ENCODE measurements at regions not wholly inside any gene's neighbourhood (a gene's known extent, or its start where the extent isn't known, plus 50 kb on each side); places are given as distances from the start of the nearest gene placed in this dataset.

DNA sequence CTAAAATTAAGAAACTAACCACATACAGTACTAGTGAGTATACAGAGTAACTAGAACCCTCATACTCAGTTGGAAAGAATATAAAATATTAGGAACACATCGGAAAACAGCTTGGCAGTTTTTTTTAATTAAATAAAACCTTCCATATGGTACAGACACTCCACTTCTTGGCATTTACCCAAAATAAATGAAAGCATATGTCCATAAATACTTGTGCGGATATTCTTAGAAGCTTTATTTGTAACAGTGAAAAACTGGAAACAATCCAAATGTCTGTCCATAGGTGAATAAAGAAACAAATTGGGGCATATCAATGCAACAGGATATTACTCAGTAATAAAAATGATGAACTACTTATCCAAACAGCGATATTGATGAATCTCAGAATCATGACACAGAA is 410.0 kb downstream of the HTR7 start:
- Mint-ChIP-seq H3K9me3 (peaks cover 9% of the 10 kb centered on the region), H3K27ac (no peak overlapping the region), H3K36me3 (no peaks in the 10 kb centered on the region), H3K4me1 (ENCODE audit: low read depth) (no peaks in the 10 kb centered on the region), H3K4me3 (no peak overlapping the region), H3K27me3 (no peaks in the 10 kb centered on the region)
- POLR2A ChIA-PET: no interaction called here
- CTCF ChIA-PET: no interaction called here
- DNase-seq: no peak
- intact Hi-C loops (cut with micrococcal nuclease): no loop called here

DNA sequence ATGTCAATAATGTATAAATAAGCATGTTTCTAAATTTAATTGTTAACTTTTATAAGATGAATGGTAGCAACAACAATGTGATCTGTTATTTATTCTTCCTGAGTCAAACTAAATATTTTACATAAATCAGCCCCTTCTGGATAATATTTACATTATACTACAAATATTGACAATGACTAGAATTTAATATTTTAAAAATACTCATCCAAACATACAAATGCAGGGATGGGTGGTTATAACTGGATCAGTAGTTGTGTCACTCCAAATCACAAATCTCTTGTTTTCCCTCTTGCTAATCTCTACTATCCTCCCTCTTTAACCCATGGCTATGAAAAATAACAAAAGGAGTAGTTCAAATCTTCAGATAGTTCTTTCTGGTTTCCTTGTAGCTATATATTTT is 407.0 kb downstream of the HTR7 start:
- no peaks in the 10 kb centered on the region for H3K4me1 Mint-ChIP-seq (ENCODE audit: low read depth)
- ChIA-PET POLR2A (no interaction called here), CTCF (no interaction called here)
- H3K36me3 Mint-ChIP-seq: no peaks in the 10 kb centered on the region
- H3K9me3 Mint-ChIP-seq: no peaks in the 10 kb centered on the region
- no peaks in the 10 kb centered on the region for H3K27me3 Mint-ChIP-seq
- DNase-seq: no peak
- intact Hi-C loops (cut with micrococcal nuclease): no loop called here
- H3K4me3 Mint-ChIP-seq: no peak overlapping the region
- H3K27ac Mint-ChIP-seq: no peak overlapping the region

DNA sequence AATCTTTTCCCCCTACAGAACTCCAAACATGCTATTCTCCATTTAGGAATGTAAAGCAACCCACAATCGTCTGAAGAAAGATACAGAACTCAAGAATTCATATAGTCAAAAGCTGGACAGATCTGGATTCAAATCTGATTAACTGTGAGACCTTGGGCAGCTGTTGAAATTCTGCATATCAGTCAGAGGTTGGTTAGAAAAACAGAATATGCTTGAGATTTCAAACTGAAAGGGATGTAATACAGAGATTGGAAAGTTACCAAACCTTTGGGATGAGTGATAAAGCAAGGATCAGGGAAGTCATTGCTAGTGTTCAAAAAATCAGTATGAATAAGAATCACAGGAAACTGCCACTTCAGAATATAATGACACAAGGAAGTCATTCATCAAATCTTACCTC is 406.6 kb downstream of the HTR7 start:
- H3K9me3 Mint-ChIP-seq: no peaks in the 10 kb centered on the region
- ChIA-PET POLR2A (no interaction called here), CTCF (no interaction called here)
- DNase-seq: no peak
- no peak overlapping the region for H3K4me3 Mint-ChIP-seq
- no peaks in the 10 kb centered on the region for H3K27me3 Mint-ChIP-seq
- no peak overlapping the region for H3K27ac Mint-ChIP-seq
- H3K36me3 Mint-ChIP-seq: no peaks in the 10 kb centered on the region
- intact Hi-C loops (cut with micrococcal nuclease): no loop called here
- H3K4me1 Mint-ChIP-seq (ENCODE audit: low read depth): no peaks in the 10 kb centered on the region

DNA sequence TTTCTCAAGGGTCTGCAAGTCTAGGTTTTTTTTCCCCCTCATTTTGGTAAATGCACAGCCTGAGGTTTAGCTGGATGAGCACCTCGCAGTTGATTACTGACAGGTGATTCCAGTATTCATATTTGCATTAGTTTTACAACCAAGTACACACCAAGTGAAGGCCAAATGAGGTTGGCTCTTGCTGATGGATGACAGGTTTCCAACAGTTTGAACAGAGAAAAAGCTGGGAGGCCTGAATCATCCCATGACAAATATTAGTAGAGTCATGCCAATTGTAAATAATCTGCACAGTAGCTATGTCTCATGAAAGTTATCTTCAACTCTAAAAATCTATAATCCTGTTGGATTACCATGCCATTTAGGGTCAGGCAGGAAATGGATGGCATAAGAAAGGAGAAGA is 399.8 kb downstream of the HTR7 start:
- intact Hi-C loops (cut with micrococcal nuclease): no loop called here
- H3K4me1 Mint-ChIP-seq (ENCODE audit: low read depth): no peaks in the 10 kb centered on the region
- peaks cover 2% of the 10 kb centered on the region for H3K27me3 Mint-ChIP-seq
- POLR2A ChIA-PET: no interaction called here
- no peaks in the 10 kb centered on the region for H3K9me3 Mint-ChIP-seq
- H3K36me3 Mint-ChIP-seq: no peaks in the 10 kb centered on the region
- no peak overlapping the region for H3K4me3 Mint-ChIP-seq
- no peak for DNase-seq
- H3K27ac Mint-ChIP-seq: no peak overlapping the region
- CTCF ChIA-PET: no interaction called here

DNA sequence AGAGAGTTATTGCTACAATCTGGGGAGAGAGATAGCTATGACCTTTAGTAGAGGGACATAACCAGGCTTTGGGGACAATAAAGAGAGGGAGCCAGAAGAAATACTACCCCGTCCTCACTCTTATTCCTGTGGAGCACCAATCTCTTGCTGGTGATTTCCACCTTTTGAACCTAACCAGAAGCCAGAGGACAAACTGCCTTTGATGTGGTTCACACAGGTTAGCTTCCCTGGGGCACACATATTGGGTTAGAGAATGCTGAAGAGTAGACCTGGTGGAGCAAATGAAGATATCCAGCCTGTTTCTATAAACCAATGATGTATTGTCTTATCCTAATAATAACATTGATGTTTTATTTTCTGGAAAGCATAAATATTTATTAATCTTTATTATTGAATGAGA is 399.3 kb downstream of the HTR7 start:
- H3K9me3 Mint-ChIP-seq: no peaks in the 10 kb centered on the region
- ChIA-PET CTCF (no interaction called here), POLR2A (no interaction called here)
- no peak overlapping the region for H3K27ac Mint-ChIP-seq
- no peak overlapping the region for H3K4me3 Mint-ChIP-seq
- no peak for DNase-seq
- H3K4me1 Mint-ChIP-seq (ENCODE audit: low read depth): no peaks in the 10 kb centered on the region
- intact Hi-C loops (cut with micrococcal nuclease): no loop called here
- H3K27me3 Mint-ChIP-seq: peaks cover 2% of the 10 kb centered on the region
- no peaks in the 10 kb centered on the region for H3K36me3 Mint-ChIP-seq

DNA sequence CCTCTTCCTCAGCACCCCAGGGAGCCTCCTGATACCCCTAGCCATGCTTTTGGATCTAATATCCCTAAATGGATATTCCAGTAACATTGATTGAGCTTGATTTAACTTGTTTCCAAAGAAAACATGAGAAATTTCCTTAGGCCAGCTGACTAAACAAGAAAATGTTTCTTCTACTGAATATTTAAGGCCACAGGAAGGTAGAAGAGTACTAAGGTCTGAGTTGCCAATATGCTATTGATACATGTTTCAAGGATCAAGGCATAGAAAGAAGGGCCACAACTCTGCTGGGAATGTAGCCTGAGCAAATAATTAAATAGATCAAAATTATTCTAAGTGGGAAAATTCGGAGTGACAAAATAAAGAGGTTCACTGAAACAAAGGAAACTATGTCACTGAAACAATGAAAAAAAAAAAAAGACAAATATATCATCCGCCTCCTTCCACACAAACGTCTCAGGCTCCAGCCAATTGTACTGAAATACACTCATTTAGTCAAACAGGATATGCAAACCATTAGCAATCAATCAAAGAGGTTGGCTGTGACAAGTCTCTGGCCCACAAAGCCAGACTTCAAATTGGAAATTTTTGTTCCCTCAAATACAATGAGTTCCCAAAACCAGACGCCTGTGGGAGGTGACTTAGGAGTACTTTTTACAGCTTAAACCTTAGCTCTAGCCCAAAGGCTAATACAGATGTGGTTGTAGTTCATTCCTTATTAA is 396.2 kb downstream of the HTR7 start:
- ChIA-PET POLR2A (no interaction called here), CTCF (no interaction called here)
- Mint-ChIP-seq H3K27ac (no peak overlapping the region), H3K4me3 (no peak overlapping the region), H3K27me3 (peaks cover 2% of the 10 kb centered on the region), H3K4me1 (ENCODE audit: low read depth) (no peaks in the 10 kb centered on the region), H3K9me3 (no peaks in the 10 kb centered on the region), H3K36me3 (no peaks in the 10 kb centered on the region)
- DNase-seq: no peak
- intact Hi-C loops (cut with micrococcal nuclease): no loop called here

DNA sequence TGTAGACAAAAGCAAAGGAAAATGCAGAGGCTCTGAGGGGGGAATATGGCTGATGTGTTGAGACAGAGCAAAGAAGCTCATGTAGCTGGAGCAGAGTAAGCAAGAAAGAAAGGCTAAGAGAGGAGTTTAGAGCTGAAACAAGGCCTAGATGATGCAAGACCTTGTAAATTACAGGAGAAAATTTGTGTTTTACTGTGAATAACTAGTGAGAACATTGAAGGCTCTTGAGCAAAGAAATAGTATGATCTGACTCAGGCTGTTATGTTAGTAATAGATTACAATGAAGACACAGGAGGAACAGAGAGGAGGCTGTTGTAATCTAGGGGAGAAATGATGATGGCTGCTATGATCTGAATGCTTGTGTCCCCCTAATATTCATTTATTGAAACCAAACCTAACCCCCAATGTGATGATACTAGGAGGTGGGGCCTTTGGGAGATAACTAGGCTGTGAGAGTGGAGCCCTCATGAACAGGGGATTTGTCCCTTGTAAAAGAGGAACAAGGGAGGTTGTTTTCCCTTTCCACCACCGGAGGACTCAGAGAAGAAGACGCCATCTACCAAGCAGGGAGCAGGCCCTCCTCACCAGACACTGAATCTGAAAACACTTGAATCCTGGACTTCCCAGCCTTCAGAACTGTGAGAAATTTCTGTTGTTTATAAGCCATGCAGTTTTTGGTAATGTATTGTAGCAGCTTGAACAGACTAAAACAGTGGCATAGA is 394.9 kb downstream of the HTR7 start:
- Mint-ChIP-seq H3K4me1 (ENCODE audit: low read depth) (no peaks in the 10 kb centered on the region), H3K27me3 (peaks cover 2% of the 10 kb centered on the region), H3K9me3 (no peaks in the 10 kb centered on the region), H3K27ac (no peak overlapping the region), H3K4me3 (no peak overlapping the region), H3K36me3 (no peaks in the 10 kb centered on the region)
- no peak for DNase-seq
- ChIA-PET CTCF (no interaction called here), POLR2A (no interaction called here)
- intact Hi-C loops (cut with micrococcal nuclease): no loop called here

DNA sequence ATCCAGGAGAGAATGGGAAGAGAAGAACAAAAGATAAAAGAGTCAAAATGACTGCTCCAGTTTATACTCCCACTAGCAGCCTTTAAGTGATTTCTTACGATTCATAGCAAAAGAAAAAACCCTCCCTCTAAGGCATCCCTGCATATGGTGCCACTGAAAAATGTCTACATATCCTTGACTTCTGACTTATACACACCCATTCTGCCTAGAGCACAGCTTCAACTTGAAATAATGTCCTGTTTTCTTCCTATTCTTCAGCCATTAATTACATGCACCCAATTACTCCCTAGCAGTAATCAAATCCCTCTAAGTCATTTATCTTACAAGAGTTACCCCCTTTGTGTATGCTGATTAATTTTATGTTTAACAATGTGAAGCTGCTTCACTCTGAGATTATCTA is 393.5 kb downstream of the HTR7 start:
- no peaks in the 10 kb centered on the region for H3K27me3 Mint-ChIP-seq
- no peak for DNase-seq
- H3K36me3 Mint-ChIP-seq: no peaks in the 10 kb centered on the region
- ChIA-PET CTCF (no interaction called here), POLR2A (no interaction called here)
- H3K4me1 Mint-ChIP-seq (ENCODE audit: low read depth): no peaks in the 10 kb centered on the region
- no peak overlapping the region for H3K27ac Mint-ChIP-seq
- no peaks in the 10 kb centered on the region for H3K9me3 Mint-ChIP-seq
- no peak overlapping the region for H3K4me3 Mint-ChIP-seq
- intact Hi-C loops (cut with micrococcal nuclease): no loop called here

DNA sequence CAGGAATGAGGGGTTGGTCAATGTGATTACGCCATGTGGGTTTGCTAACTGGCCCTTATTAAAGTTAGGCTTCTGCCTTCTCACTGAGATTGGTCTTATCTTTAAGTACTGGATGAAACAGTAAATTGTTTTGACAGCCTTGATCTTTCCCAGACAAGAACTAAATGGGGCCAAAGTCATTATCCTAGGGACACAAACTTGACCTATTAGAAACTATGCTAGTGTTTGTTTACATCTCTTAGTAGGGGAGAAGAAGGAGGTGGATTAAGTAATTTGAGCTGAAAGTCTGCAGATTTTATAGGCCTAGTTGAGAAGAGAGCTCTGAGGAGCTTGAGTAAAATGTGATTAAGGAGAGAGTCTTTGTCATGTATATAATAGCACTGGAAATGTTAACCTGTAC is 386.9 kb downstream of the HTR7 start:
- ChIA-PET POLR2A (no interaction called here), CTCF (no interaction called here)
- peaks cover 3% of the 10 kb centered on the region for H3K9me3 Mint-ChIP-seq
- intact Hi-C loops (cut with micrococcal nuclease): no loop called here
- H3K27me3 Mint-ChIP-seq: no peaks in the 10 kb centered on the region
- H3K27ac Mint-ChIP-seq: no peak overlapping the region
- no peaks in the 10 kb centered on the region for H3K4me1 Mint-ChIP-seq (ENCODE audit: low read depth)
- H3K4me3 Mint-ChIP-seq: no peak overlapping the region
- no peaks in the 10 kb centered on the region for H3K36me3 Mint-ChIP-seq
- DNase-seq: no peak

DNA sequence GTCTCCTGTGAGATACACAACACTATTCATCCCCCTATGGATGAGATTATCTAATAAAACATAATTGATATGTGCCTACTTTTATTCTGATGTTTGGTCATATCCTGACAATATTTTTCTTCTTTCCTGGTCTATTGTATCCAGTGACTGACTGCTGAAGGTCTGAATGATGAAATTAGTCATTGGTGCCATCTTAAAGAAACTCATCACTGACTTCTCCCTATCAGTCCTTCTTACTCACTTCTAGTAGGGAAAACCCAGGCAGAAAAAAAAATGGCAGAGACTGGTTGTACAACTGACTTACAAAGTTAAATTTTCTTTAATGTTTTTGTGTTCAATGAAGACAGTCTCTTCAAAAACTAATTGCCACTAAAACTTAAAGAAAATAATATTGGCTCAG is 377.4 kb downstream of the HTR7 start:
- Mint-ChIP-seq H3K4me3 (no peak overlapping the region), H3K4me1 (ENCODE audit: low read depth) (no peaks in the 10 kb centered on the region), H3K27ac (no peak overlapping the region), H3K9me3 (no peaks in the 10 kb centered on the region), H3K36me3 (no peaks in the 10 kb centered on the region), H3K27me3 (no peaks in the 10 kb centered on the region)
- CTCF ChIA-PET: no interaction called here
- POLR2A ChIA-PET: no interaction called here
- DNase-seq: no peak
- intact Hi-C loops (cut with micrococcal nuclease): no loop called here

DNA sequence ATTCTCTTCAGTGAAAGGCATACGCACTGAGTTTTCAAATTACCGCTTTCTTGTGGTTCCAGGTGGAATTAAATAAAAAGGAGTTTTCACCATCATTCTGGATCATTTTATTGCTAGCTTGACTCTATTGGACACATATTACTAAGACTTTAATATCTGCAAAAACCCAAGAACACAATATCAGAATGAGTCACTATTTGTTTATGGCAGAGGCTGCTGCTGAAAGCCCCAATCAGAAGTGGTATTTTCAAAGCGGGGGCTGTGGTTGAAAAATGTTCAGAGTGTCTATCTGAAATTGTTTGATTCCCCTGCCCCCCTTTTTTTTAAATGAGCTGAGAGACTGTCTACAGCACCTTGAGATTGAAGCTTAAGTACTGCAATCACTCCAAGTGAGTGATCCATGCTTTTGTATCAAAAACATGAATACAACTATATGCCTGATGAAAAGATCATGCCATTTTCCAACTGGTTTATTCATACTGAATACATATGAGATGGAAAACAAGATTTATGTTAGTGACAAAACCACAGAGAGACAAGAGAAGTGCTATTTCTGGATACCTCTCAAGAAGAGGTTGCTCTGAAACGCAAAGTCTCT is 376.4 kb downstream of the HTR7 start:
- H3K4me1 Mint-ChIP-seq (ENCODE audit: low read depth): no peaks in the 10 kb centered on the region
- CTCF ChIA-PET: no interaction called here
- H3K4me3 Mint-ChIP-seq: no peak overlapping the region
- H3K27me3 Mint-ChIP-seq: no peaks in the 10 kb centered on the region
- no peak overlapping the region for H3K27ac Mint-ChIP-seq
- no peak for DNase-seq
- POLR2A ChIA-PET: no interaction called here
- no peaks in the 10 kb centered on the region for H3K9me3 Mint-ChIP-seq
- intact Hi-C loops (cut with micrococcal nuclease): no loop called here
- H3K36me3 Mint-ChIP-seq: no peaks in the 10 kb centered on the region

DNA sequence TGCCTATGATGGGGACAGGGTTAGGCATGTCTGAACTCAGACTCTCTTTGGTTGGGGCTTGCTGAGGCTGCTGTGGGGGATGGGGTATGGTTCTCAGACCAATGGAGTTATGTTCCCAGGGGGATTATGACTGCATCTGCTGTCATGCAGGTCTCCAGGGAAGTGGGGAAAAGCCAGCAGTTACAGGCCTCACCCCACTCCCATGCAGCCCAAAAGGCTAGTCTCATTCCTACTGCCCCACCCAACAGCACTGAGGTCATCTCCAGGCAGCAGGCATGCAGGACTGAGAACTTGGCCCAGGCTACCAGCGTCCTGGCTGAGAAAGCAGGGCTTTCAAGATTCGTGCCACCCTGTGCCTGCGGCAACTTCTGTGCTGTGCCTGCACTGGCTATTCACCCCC is 373.3 kb downstream of the HTR7 start:
- intact Hi-C loops (cut with micrococcal nuclease): no loop called here
- POLR2A ChIA-PET: no interaction called here
- no peak for DNase-seq
- H3K27ac Mint-ChIP-seq: no peak overlapping the region
- H3K9me3 Mint-ChIP-seq: no peaks in the 10 kb centered on the region
- no peaks in the 10 kb centered on the region for H3K4me1 Mint-ChIP-seq (ENCODE audit: low read depth)
- H3K36me3 Mint-ChIP-seq: no peaks in the 10 kb centered on the region
- H3K4me3 Mint-ChIP-seq: no peak overlapping the region
- no peaks in the 10 kb centered on the region for H3K27me3 Mint-ChIP-seq
- CTCF ChIA-PET: no interaction called here

DNA sequence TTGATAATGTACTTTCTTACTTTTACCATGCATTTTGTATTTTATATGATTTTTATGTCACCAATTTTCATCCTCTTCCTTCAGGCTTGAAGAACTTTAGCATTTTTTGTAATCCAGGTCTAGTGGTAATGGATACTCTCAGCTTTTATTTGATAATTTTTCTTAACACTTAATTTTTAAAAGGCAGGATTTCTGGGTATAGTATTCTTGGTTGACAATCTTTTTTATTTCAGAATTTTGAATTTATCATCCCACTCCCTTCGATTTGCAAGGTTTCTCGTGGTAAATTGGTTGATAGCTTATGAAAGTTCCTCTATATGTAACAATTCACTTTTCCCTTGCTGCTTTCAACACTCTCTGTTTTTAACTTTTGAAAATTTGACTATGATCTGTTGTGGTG is 363.7 kb downstream of the HTR7 start:
- H3K27ac Mint-ChIP-seq: no peak overlapping the region
- CTCF ChIA-PET: no interaction called here
- H3K36me3 Mint-ChIP-seq: no peaks in the 10 kb centered on the region
- intact Hi-C loops (cut with micrococcal nuclease): no loop called here
- no peak overlapping the region for H3K4me3 Mint-ChIP-seq
- no peak for DNase-seq
- peaks cover 46% of the 10 kb centered on the region for H3K9me3 Mint-ChIP-seq
- no peaks in the 10 kb centered on the region for H3K27me3 Mint-ChIP-seq
- no peaks in the 10 kb centered on the region for H3K4me1 Mint-ChIP-seq (ENCODE audit: low read depth)
- POLR2A ChIA-PET: no interaction called here
